K562 (cell line): ENCODE measurements at regions not wholly inside any gene's neighbourhood (a gene's known extent, or its start where the extent isn't known, plus 50 kb on each side); places are given as distances from the start of the nearest gene placed in this dataset.

ENCODE experiments used
- ATAC-seq: fragments of 200-7000 bp; cut with Tn5 transposase; 3 replicates; pipeline ENCODE4 v1.9.1; 2020; ENCODE audit warnings: moderate library complexity
- BruUV-seq: library from RNA; stranded (reverse); fragments of 400-500 nt; replicated peaks from 2 replicates; lab custom pipeline; 2021; lab: Mats Ljungman, UMichigan
- CTCF ChIA-PET: fragments of 300-600 bp; formaldehyde crosslinking; extraction: SDS; loops from one replicate; lab custom pipeline; 2021; ENCODE audit warnings: low intra/inter-chr PET ratio; lab: Yijun Ruan, JAX
- POLR2A ChIA-PET: fragments of 300-600, 350-650 bp; sonication (Branson Sonifier 250); formaldehyde crosslinking; extraction: SDS; loops from one replicate; lab custom pipeline; 2021; ENCODE audit warnings: antibody characterized with exemption, inconsistent platforms; lab: Yijun Ruan, JAX
- DNase-seq, 4 experiments: peaks; one replicate each; pipeline versions ENCODE4 v3.0.0 to v3.0.0-alpha.2; 2011 to 2018; ENCODE audit warnings: low spot score in 3 of 4, mixed read lengths in 3 of 4; ENCODE audit errors: extremely low read depth in 1 of 4
- FAIRE-seq: peaks from 2 replicates; lab custom pipeline; 2011; peaks lifted over from hg19 to GRCh38; lab: Jason Lieb, UNC
- H2AFZ ChIP-seq: 2 replicates; pipeline ENCODE4 v1.6.0; 2011; ENCODE audit warnings: low read depth, low read length, control low read depth, inconsistent platforms
- H3K27ac ChIP-seq: fragments of 200-600 bp; 3 replicates; pipeline ENCODE4 v1.8.0; 2011; ENCODE audit warnings: low read depth, mild to moderate bottlenecking, control low read depth, inconsistent platforms, low read length, moderate library complexity, mixed read lengths; ENCODE audit errors: extremely low read depth
- H3K27me3 ChIP-seq, 2 experiments: fragments of 300-600 bp in 1 of 2; 2 replicates in 1 of 2; 3 replicates in 1 of 2; pipeline versions ENCODE4 v1.6.0 to v1.8.0; 2011; ENCODE audit warnings: inconsistent platforms in 2 of 2, low read length in 2 of 2, mild to moderate bottlenecking in 1 of 2, mixed read lengths in 1 of 2, moderate library complexity in 1 of 2; ENCODE audit not compliant: control insufficient read depth in 2 of 2, insufficient read depth in 2 of 2
- H3K36me3 ChIP-seq: fragments of 300-600 bp; 3 replicates; pipeline ENCODE4 v1.8.0; 2011; ENCODE audit warnings: mild to moderate bottlenecking, low read length, inconsistent platforms; ENCODE audit not compliant: control insufficient read depth, insufficient read depth
- H3K4me1 ChIP-seq, 2 experiments: fragments of 200-600 bp in 1 of 2; replicated peaks in 1 of 2; 2 replicates in 1 of 2; 3 replicates in 1 of 2; pipeline versions ENCODE4 v1.5.1 to v1.8.0; 2011; ENCODE audit warnings: inconsistent platforms in 2 of 2, low read length in 2 of 2, mild to moderate bottlenecking in 1 of 2, mixed read lengths in 1 of 2, moderate library complexity in 1 of 2; ENCODE audit not compliant: control insufficient read depth in 2 of 2, insufficient read depth in 2 of 2
- H3K4me2 ChIP-seq: 2 replicates; pipeline ENCODE4 v1.6.1; 2011; ENCODE audit warnings: low read length, control low read depth, inconsistent platforms, mixed read lengths; ENCODE audit not compliant: insufficient read depth
- H3K4me3 ChIP-seq: fragments of 200-600 bp; sonication (generic), shearing (Covaris generic); 2 replicates; pipeline ENCODE4 v1.5.1; 2016; ENCODE audit warnings: control low read depth, inconsistent platforms
- H3K79me2 ChIP-seq: fragments of 200-600 bp; 3 replicates; pipeline ENCODE4 v1.8.0; 2011; ENCODE audit warnings: low read length, inconsistent platforms; ENCODE audit not compliant: control insufficient read depth, insufficient read depth
- H3K9ac ChIP-seq, 2 experiments: 2 replicates each; pipeline versions ENCODE4 v1.6.0 to v1.6.1; 2011; ENCODE audit warnings: low read depth in 2 of 2, low read length in 2 of 2, control low read depth in 1 of 2, inconsistent platforms in 1 of 2, mild to moderate bottlenecking in 1 of 2, mixed read lengths in 1 of 2; ENCODE audit not compliant: insufficient read depth in 1 of 2
- H3K9me1 ChIP-seq: one replicate; pipeline ENCODE4 v1.6.0; 2011; ENCODE audit warnings: inconsistent platforms, mild to moderate bottlenecking, low read length, moderate library complexity; ENCODE audit not compliant: control insufficient read depth, insufficient read depth
- H3K9me3 ChIP-seq: replicated peaks from 2 replicates; pipeline ENCODE4 v1.5.1; 2011; ENCODE audit warnings: low read depth, low read length, inconsistent platforms; ENCODE audit not compliant: control insufficient read depth, insufficient read depth
- H4K20me1 ChIP-seq: replicated peaks from 2 replicates; pipeline ENCODE4 v1.6.1; 2011; ENCODE audit warnings: low read length, inconsistent platforms, mixed read lengths; ENCODE audit not compliant: control insufficient read depth, insufficient read depth
- ATF4 ChIP-seq: fragments of 450-650 bp; formaldehyde crosslinking; IDR thresholded peaks from 2 replicates; pipeline ENCODE4 v1.4.0; 2022; ENCODE audit warnings: mild to moderate bottlenecking, moderate library complexity
- BRCA1 ChIP-seq, 2 experiments: fragments of 450-650 bp in 1 of 2; sonication (generic) in 1 of 2; formaldehyde crosslinking in 1 of 2; IDR thresholded peaks; 2 replicates each; pipeline versions ENCODE4 v1.5.0 to v1.6.1; 2017 to 2020; ENCODE audit warnings: mild to moderate bottlenecking in 1 of 2, missing genetic modification reagents in 1 of 2
- EP300 ChIP-seq: IDR thresholded peaks from 2 replicates; pipeline ENCODE4 v1.6.1; 2012; ENCODE audit warnings: low read length, improper control_type of control experiment
- EWSR1 ChIP-seq: fragments of 450-650 bp; IDR thresholded peaks from 2 replicates; pipeline ENCODE4 v1.6.1; 2018; ENCODE audit warnings: borderline replicate concordance, mild to moderate bottlenecking, low read depth, moderate library complexity; ENCODE audit not compliant: partially characterized antibody
- IRF9 ChIP-seq: fragments of 450-650 bp; IDR thresholded peaks from 2 replicates; pipeline ENCODE4 v1.6.1; 2016; ENCODE audit warnings: missing biosample characterization, missing genetic modification characterization
- NFYB ChIP-seq: IDR thresholded peaks from 2 replicates; pipeline ENCODE4 v1.6.1; 2011; ENCODE audit warnings: mild to moderate bottlenecking, moderate library complexity; ENCODE audit not compliant: insufficient read length; ENCODE audit errors: extremely low read depth
- POLR3G ChIP-seq: IDR thresholded peaks from 2 replicates; pipeline ENCODE4 v1.6.1; 2011; ENCODE audit not compliant: insufficient read length, insufficient replicate concordance; ENCODE audit errors: extremely low read depth
- PRPF4 ChIP-seq: fragments of 200-400 bp; formaldehyde crosslinking; IDR thresholded peaks from one replicate; pipeline ENCODE4 v1.6.1; 2017; ENCODE audit warnings: low read length, low read depth, mild to moderate bottlenecking; ENCODE audit not compliant: insufficient read depth, poor library complexity, severe bottlenecking
- RBFOX2 ChIP-seq: fragments of 200-400 bp; formaldehyde crosslinking; IDR thresholded peaks from 2 replicates; pipeline ENCODE4 v1.6.1; 2017; ENCODE audit warnings: low read depth, mild to moderate bottlenecking, low read length, moderate library complexity
- SAFB2 ChIP-seq: fragments of 200-400 bp; formaldehyde crosslinking; IDR thresholded peaks from 2 replicates; pipeline ENCODE4 v1.6.1; 2018; ENCODE audit warnings: borderline replicate concordance, low read length, low read depth, moderate library complexity; ENCODE audit not compliant: severe bottlenecking
- TRIM28 ChIP-seq: fragments of 450-650 bp; IDR thresholded peaks from 2 replicates; pipeline ENCODE4 v1.6.1; 2017
- ZBTB34 ChIP-seq: fragments of 250-450 bp; sonication (Bioruptor Pico); IDR thresholded peaks from 2 replicates; pipeline ENCODE4 v1.8.0; 2021; ENCODE audit warnings: mild to moderate bottlenecking, moderate library complexity
- ZNF23 ChIP-seq: fragments of 250-450 bp; sonication (Bioruptor Pico); IDR thresholded peaks from 2 replicates; pipeline ENCODE4 v1.4.0; 2020; ENCODE audit warnings: mild to moderate bottlenecking
- ZNF239 ChIP-seq: fragments of 250-450 bp; sonication (Bioruptor Pico); IDR thresholded peaks from 2 replicates; pipeline ENCODE4 v1.4.0; 2020; ENCODE audit warnings: mild to moderate bottlenecking
- ZNF324 ChIP-seq: fragments of 250-450 bp; sonication (Bioruptor Pico); IDR thresholded peaks from 2 replicates; pipeline ENCODE4 v1.4.0; 2020; ENCODE audit warnings: mild to moderate bottlenecking
- ZNF395 ChIP-seq: fragments of 200-800 bp; sonication (Bioruptor generic); IDR thresholded peaks from 2 replicates; pipeline ENCODE4 v1.6.1; 2017; ENCODE audit warnings: missing genetic modification characterization, missing compliant biosample characterization
- ZNF764 ChIP-seq: fragments of 250-450 bp; sonication (Bioruptor Pico); IDR thresholded peaks from 2 replicates; pipeline ENCODE4 v1.4.0; 2020; ENCODE audit warnings: low read depth, mild to moderate bottlenecking, moderate library complexity
- WGBS: fragments of 100-300 bp; shearing (Covaris generic); methylation state at CpG from one replicate; pipeline ENCODE4 v1.1.6; 2016; ENCODE audit warnings: low coverage, mixed read lengths; ENCODE audit not compliant: insufficient coverage; ENCODE audit errors: missing lambda C conversion rate; 5-methylcytosine and 5-hydroxymethylcytosine counted together
- in situ Hi-C: fragments of 300-500 bp; cut with MboI; formaldehyde crosslinking; loops from 4 replicates; pipeline ENCODE4 v1.15.0; 2018; ENCODE audit warnings: inconsistent platforms, mixed read lengths
- intact Hi-C: fragments of 100-400 bp; cut with micrococcal nuclease; formaldehyde crosslinking; loops from 2 replicates; pipeline ENCODE4 v1.14.2; 2022

- no peak overlapping the region for H3K4me3 ChIP-seq
- intact Hi-C loops (no loop called here), in situ Hi-C loops (no loop called here)
- H3K9me1 ChIP-seq: no peaks in the 10 kb centered on the region
- no peaks in the 10 kb centered on the region for H4K20me1 ChIP-seq
- no peak overlapping the region for H3K4me2 ChIP-seq
- H3K36me3 ChIP-seq: no peaks in the 10 kb centered on the region
- BruUV-seq: no TSS peak
- no peak overlapping the region for H3K9ac ChIP-seq
- H3K79me2 ChIP-seq: no peaks in the 10 kb centered on the region
- DNase-seq (no peak), ATAC-seq (no peak), FAIRE-seq (no peak)
- POLR2A ChIA-PET: no interaction called here
- 0% methylated on average over 5 of the region's 5 CpGs for WGBS
- peaks cover 0 to 6% of the 10 kb centered on the region in 2 experiments; a peak in 2 of 5 replicates for H3K4me1 ChIP-seq
- H3K27ac ChIP-seq: no peak overlapping the region
- H2AFZ ChIP-seq: no peak overlapping the region
- no peaks in the 10 kb centered on the region; the same call in 1 of the 2 replicates for H3K9me3 ChIP-seq
- CTCF ChIA-PET: no interaction called here
- TF ChIP-seq ZNF23 (CRISPR knock-in tag) (no peak), EWSR1 (no peak), ZNF239 (CRISPR knock-in tag) (no peak), PRPF4 (no peak), ZBTB34 (CRISPR knock-in tag) (no peak), EP300 (no peak), ATF4 (CRISPR knock-in tag) (no peak), TRIM28 (no peak), SAFB2 (no peak), ZNF764 (CRISPR knock-in tag) (no peak), ZNF324 (CRISPR knock-in tag) (no peak), POLR3G (no peak), IRF9 (no peak), ZNF395 (CRISPR knock-in tag) (no peak), RBFOX2 (no peak), BRCA1 (IDR thresholded peaks at IDR 0.05) (no peak), BRCA1 (CRISPR knock-in tag; IDR thresholded peaks at IDR 0.05) (no peak), NFYB (no peak)
- TF ChIP-seq, all 486 proteins: peak for 0
- no peaks in the 10 kb centered on the region for H3K27me3 ChIP-seq
Observed at GRCh38 chr2:78780256-78780655, 245.2 kb upstream of the REG3G start.
